ENCODE measurements at regions not wholly inside any gene's neighbourhood (a gene's known extent, or its start where the extent isn't known, plus 50 kb on each side); places are given as distances from the start of the nearest gene placed in this dataset.

DNA sequence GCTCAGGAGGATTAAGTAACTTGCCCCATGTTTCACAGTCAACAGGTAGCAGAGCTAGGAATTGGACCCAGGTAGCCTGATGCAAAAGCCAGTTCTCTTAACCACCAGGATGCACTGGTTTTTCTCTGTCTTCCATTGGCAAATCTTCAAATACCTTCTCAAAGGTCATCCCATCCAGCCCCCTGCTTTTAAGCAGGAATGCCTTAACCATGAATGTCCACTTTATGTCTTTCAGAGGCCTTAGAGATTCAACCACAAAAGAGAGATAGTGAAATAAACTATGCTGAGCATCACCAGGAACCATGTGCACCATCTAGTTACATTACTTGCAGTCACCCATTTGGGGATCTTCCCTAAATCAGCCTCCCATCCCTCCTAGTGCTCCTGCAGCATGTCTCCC, 94.3 kb downstream of the C17orf67 start:
- DNase-seq = no peak

DNA sequence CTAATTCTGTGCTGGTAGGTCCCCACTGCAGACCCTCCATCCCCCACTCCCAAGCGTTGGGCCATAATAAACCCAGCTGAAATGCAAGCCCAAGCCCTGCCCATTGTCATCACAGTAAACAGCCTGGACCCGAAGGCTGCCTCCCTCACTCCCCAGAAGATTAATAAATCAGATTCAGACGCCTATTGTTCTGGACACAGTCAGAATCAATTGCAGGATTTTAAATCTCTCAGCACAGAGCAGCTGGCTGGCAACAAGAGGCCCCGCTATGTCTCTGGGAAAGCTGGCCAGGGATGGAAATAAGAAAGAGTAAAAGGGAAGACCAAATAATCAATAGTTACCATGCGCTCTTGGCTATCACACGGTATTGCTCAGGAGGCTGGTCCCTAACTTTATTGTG, 93.9 kb downstream of the C17orf67 start:
- no peak for DNase-seq

DNA sequence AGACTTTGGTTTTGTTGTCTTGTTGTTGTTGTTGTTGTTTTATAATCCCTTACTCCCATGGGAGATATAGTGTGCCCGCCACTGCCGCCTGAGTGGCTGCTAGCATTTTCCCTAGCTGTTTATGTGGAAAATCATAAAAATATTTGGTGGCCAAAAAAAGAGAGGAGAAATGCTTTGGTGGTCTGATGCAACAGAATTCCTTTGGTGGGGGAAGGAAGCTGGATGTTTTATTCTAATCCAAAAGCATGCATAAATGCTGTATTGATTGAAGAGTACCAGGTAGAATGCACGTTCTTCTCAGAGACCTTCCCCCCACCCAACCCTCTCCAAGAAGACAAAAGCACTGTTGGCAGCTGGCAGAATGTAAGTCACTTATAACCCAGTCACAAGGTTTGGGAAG, 93.2 kb downstream of the C17orf67 start:
- no peak for DNase-seq

Data from right kidney (tissue), 1 donor.